SK-N-SH treated with all-trans-retinoic acid at 6 μM for 48 hours (cell line): ENCODE measurements at regions not wholly inside any gene's neighbourhood (a gene's known extent, or its start where the extent isn't known, plus 50 kb on each side); places are given as distances from the start of the nearest gene placed in this dataset.

Source experiments
- ESRRG ChIP-seq: fragments of 250-450 bp; sonication (Bioruptor Pico); IDR thresholded peaks from 2 replicates; pipeline ENCODE4 v1.6.1; 2021; ENCODE audit warnings: mild to moderate bottlenecking
- ISL1 ChIP-seq: fragments of 250-450 bp; sonication (Bioruptor Pico); IDR thresholded peaks from 2 replicates; pipeline ENCODE4 v2.1.2; 2022; ENCODE audit warnings: mild to moderate bottlenecking, moderate library complexity
- OSR1 ChIP-seq: fragments of 250-450 bp; sonication (Bioruptor Pico); IDR thresholded peaks from 2 replicates; pipeline ENCODE4 v1.8.0; 2022; ENCODE audit warnings: moderate library complexity, mild to moderate bottlenecking, inconsistent platforms
- RARB ChIP-seq: fragments of 250-450 bp; sonication (Bioruptor Pico); IDR thresholded peaks from 2 replicates; pipeline ENCODE4 v1.8.0; 2021; ENCODE audit warnings: mild to moderate bottlenecking, moderate library complexity
- TOX ChIP-seq: fragments of 250-450 bp; sonication (Bioruptor Pico); IDR thresholded peaks from 2 replicates; pipeline ENCODE4 v1.8.0; 2021; ENCODE audit warnings: mild to moderate bottlenecking, moderate library complexity, borderline replicate concordance
- ZFP30 ChIP-seq: fragments of 450-650 bp; formaldehyde crosslinking; IDR thresholded peaks from 2 replicates; pipeline ENCODE4 v1.5.0; 2022; ENCODE audit warnings: mild to moderate bottlenecking, moderate library complexity
- ZNF565 ChIP-seq: fragments of 450-650 bp; formaldehyde crosslinking; conservative IDR thresholded peaks from 2 replicates; pipeline ENCODE4 v1.5.0; 2020; ENCODE audit warnings: low read depth, mild to moderate bottlenecking, moderate library complexity
- ZNF8 ChIP-seq: fragments of 450-650 bp; formaldehyde crosslinking; IDR thresholded peaks from 2 replicates; pipeline ENCODE4 v1.5.0; 2020; ENCODE audit warnings: mild to moderate bottlenecking, moderate library complexity
- TF ChIP-seq, protein P1 (sequence below): fragments of 250-450 bp; sonication (Bioruptor Pico); IDR thresholded peaks from 2 replicates; pipeline ENCODE4 v1.8.0; 2020; ENCODE audit warnings: mild to moderate bottlenecking, moderate library complexity, borderline replicate concordance
- TF ChIP-seq, protein P2 (sequence below): fragments of 250-450 bp; sonication (Bioruptor Pico); IDR thresholded peaks from 2 replicates; pipeline ENCODE4 v1.8.0; 2021; ENCODE audit warnings: low read depth, mild to moderate bottlenecking, moderate library complexity, borderline replicate concordance

- TF ChIP-seq, protein P1, sequence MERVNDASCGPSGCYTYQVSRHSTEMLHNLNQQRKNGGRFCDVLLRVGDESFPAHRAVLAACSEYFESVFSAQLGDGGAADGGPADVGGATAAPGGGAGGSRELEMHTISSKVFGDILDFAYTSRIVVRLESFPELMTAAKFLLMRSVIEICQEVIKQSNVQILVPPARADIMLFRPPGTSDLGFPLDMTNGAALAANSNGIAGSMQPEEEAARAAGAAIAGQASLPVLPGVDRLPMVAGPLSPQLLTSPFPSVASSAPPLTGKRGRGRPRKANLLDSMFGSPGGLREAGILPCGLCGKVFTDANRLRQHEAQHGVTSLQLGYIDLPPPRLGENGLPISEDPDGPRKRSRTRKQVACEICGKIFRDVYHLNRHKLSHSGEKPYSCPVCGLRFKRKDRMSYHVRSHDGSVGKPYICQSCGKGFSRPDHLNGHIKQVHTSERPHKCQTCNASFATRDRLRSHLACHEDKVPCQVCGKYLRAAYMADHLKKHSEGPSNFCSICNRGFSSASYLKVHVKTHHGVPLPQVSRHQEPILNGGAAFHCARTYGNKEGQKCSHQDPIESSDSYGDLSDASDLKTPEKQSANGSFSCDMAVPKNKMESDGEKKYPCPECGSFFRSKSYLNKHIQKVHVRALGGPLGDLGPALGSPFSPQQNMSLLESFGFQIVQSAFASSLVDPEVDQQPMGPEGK (CRISPR knock-in tag): no peak
- TF ChIP-seq OSR1 (CRISPR knock-in tag) (no peak), TOX (CRISPR knock-in tag) (no peak), RARB (CRISPR knock-in tag) (no peak), ZNF565 (no peak), ESRRG (CRISPR knock-in tag) (no peak), ZFP30 (no peak), ISL1 (CRISPR knock-in tag) (no peak), ZNF8 (CRISPR knock-in tag) (no peak)
- TF ChIP-seq, protein P2, sequence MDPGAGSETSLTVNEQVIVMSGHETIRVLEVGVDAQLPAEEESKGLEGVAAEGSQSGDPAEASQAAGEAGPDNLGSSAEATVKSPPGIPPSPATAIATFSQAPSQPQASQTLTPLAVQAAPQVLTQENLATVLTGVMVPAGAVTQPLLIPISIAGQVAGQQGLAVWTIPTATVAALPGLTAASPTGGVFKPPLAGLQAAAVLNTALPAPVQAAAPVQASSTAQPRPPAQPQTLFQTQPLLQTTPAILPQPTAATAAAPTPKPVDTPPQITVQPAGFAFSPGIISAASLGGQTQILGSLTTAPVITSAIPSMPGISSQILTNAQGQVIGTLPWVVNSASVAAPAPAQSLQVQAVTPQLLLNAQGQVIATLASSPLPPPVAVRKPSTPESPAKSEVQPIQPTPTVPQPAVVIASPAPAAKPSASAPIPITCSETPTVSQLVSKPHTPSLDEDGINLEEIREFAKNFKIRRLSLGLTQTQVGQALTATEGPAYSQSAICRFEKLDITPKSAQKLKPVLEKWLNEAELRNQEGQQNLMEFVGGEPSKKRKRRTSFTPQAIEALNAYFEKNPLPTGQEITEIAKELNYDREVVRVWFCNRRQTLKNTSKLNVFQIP (CRISPR knock-in tag): no peak
These were observed 253.1 kb downstream of the MBD2 start for GRCh38 chr18:53971331-53971730.
